ENCODE measurements at regions not wholly inside any gene's neighbourhood (a gene's known extent, or its start where the extent isn't known, plus 50 kb on each side); places are given as distances from the start of the nearest gene placed in this dataset.
"Not testable (repeated sequence)": the region's sequence is repeated elsewhere in the genome, so short reads cannot be mapped to it uniquely, and the experiment has no call there.

GRCh38 chr3:191740712-191741111 lies 279.7 kb downstream of the PYDC2 start:
- no peaks in the 10 kb centered on the region for H3K27me3 ChIP-seq
- H3K4me3 ChIP-seq: no peak overlapping the region
- no peak overlapping the region for H3K27ac ChIP-seq
- intact Hi-C loops (cut with DNase I; ENCODE audit: low total_unique reads): no loop called here
- DNase-seq: no peak
- no peaks in the 10 kb centered on the region for H3K4me1 ChIP-seq
- H3K9me3 ChIP-seq: peaks cover 0 to 24% (median 1%) of the 10 kb centered on the region in 4 donors
- no peak for TF ChIP-seq EP300 (IDR thresholded peaks at IDR 0.05)
- TF ChIP-seq, protein P1, sequence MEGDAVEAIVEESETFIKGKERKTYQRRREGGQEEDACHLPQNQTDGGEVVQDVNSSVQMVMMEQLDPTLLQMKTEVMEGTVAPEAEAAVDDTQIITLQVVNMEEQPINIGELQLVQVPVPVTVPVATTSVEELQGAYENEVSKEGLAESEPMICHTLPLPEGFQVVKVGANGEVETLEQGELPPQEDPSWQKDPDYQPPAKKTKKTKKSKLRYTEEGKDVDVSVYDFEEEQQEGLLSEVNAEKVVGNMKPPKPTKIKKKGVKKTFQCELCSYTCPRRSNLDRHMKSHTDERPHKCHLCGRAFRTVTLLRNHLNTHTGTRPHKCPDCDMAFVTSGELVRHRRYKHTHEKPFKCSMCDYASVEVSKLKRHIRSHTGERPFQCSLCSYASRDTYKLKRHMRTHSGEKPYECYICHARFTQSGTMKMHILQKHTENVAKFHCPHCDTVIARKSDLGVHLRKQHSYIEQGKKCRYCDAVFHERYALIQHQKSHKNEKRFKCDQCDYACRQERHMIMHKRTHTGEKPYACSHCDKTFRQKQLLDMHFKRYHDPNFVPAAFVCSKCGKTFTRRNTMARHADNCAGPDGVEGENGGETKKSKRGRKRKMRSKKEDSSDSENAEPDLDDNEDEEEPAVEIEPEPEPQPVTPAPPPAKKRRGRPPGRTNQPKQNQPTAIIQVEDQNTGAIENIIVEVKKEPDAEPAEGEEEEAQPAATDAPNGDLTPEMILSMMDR (IDR thresholded peaks at IDR 0.05): no peak
- no peak for TF ChIP-seq POLR2A (IDR thresholded peaks at IDR 0.05)
- TF ChIP-seq POLR2AphosphoS5 (IDR thresholded peaks at IDR 0.05): no peak
- 57 to 69% (median 62%) methylated on average over 2 of the region's 2 CpGs for WGBS, 5 donors
- H3K36me3 ChIP-seq: no peaks in the 10 kb centered on the region

- H3K4me3 ChIP-seq; H3K27me3 ChIP-seq; H3K27ac ChIP-seq; H3K36me3 ChIP-seq; DNase-seq; H3K4me1 ChIP-seq; intact Hi-C loops (cut with DNase I; ENCODE audit: low total_unique reads): not testable (repeated sequence)
- 64 to 84% (median 78%) methylated on average over 1 of the region's 1 CpG for WGBS, 5 donors
- peaks cover 0 to 16% (median 0%) of the 10 kb centered on the region in 4 donors for H3K9me3 ChIP-seq
Observed at GRCh38 chr3:191741847-191742350, 280.9 kb downstream of the PYDC2 start.

- H3K27ac ChIP-seq: no peak overlapping the region
- TF ChIP-seq POLR2A (IDR thresholded peaks at IDR 0.05) (no peak), EP300 (IDR thresholded peaks at IDR 0.05) (no peak), POLR2AphosphoS5 (IDR thresholded peaks at IDR 0.05) (no peak)
- TF ChIP-seq, protein P1 (IDR thresholded peaks at IDR 0.05): no peak
- no peaks in the 10 kb centered on the region for H3K36me3 ChIP-seq
- H3K4me1 ChIP-seq: no peaks in the 10 kb centered on the region
- no peak for DNase-seq
- H3K9me3 ChIP-seq: peaks cover 0 to 3% (median 0%) of the 10 kb centered on the region in 4 donors
- H3K27me3 ChIP-seq: no peaks in the 10 kb centered on the region
- intact Hi-C loops (cut with DNase I; ENCODE audit: low total_unique reads): no loop called here
- no peak overlapping the region for H3K4me3 ChIP-seq
- WGBS, 5 donors: 82 to 88% (median 88%) methylated on average over 11 of the region's 11 CpGs
Observed at GRCh38 chr3:191743283-191743682, 282.3 kb downstream of the PYDC2 start.

GRCh38 chr3:191750618-191751017 lies 289.7 kb downstream of the PYDC2 start:
- Histone ChIP-seq H3K4me1 (no peaks in the 10 kb centered on the region), H3K4me3 (no peak overlapping the region), H3K36me3 (no peaks in the 10 kb centered on the region), H3K9me3 (no peaks in the 10 kb centered on the region), H3K27me3 (no peaks in the 10 kb centered on the region), H3K27ac (no peak overlapping the region)
- intact Hi-C loops (cut with DNase I; ENCODE audit: low total_unique reads): no loop called here
- 67 to 77% (median 76%) methylated on average over 3 of the region's 3 CpGs for WGBS, 5 donors
- no peak for DNase-seq
- TF ChIP-seq POLR2AphosphoS5 (IDR thresholded peaks at IDR 0.05): no peak

GRCh38 chr3:191753196-191753595 lies 292.2 kb downstream of the PYDC2 start:
- Histone ChIP-seq H3K27ac (no peak overlapping the region), H3K4me3 (no peak overlapping the region), H3K4me1 (no peaks in the 10 kb centered on the region), H3K9me3 (no peaks in the 10 kb centered on the region), H3K27me3 (no peaks in the 10 kb centered on the region), H3K36me3 (no peaks in the 10 kb centered on the region)
- 59 to 84% (median 73%) methylated on average over 3 of the region's 3 CpGs for WGBS, 5 donors
- intact Hi-C loops (cut with DNase I; ENCODE audit: low total_unique reads): no loop called here
- no peak for DNase-seq
- TF ChIP-seq EP300 (IDR thresholded peaks at IDR 0.05) (no peak), POLR2AphosphoS5 (IDR thresholded peaks at IDR 0.05) (no peak), POLR2A (IDR thresholded peaks at IDR 0.05) (no peak)
- TF ChIP-seq, protein P1 (IDR thresholded peaks at IDR 0.05): no peak

All from stomach (tissue), 8 donors.